Retinal pigment epithelial cell (primary cell): ENCODE measurements at regions not wholly inside any gene's neighbourhood (a gene's known extent, or its start where the extent isn't known, plus 50 kb on each side); places are given as distances from the start of the nearest gene placed in this dataset.
"Not testable (repeated sequence)": the region's sequence is repeated elsewhere in the genome, so short reads cannot be mapped to it uniquely, and the experiment has no call there.

Source experiments
- DNase-seq: peaks from one replicate; pipeline ENCODE4 v3.0.0-alpha.2; 2010; ENCODE audit warnings: low read depth
- H3K4me3 ChIP-seq: 2 replicates; pipeline ENCODE4 v1.5.1; 2011; ENCODE audit warnings: mild to moderate bottlenecking, low read length, control low read depth, moderate library complexity
- CTCF ChIP-seq: conservative IDR thresholded peaks from 2 replicates; pipeline ENCODE4 v1.5.1; 2011; ENCODE audit warnings: low read depth, low read length, control low read depth, inconsistent platforms

GRCh38 chr12:124698998-124699305 is 131.5 kb upstream of the NCOR2 start:
- DNase-seq, result no peak
- H3K4me3 ChIP-seq, result no peak overlapping the region
- no peak for TF ChIP-seq CTCF

GRCh38 chr12:124698211-124698997 is 131.0 kb upstream of the NCOR2 start:
- TF ChIP-seq CTCF, result no peak
- H3K4me3 ChIP-seq, result no peak overlapping the region
- DNase-seq, result peak; percentile 73

- H3K4me3 ChIP-seq, DNase-seq: not testable (repeated sequence)
These were observed 130.3 kb upstream of the NCOR2 start for GRCh38 chr12:124697722-124698121.

GRCh38 chr12:124696693-124697476 is 129.5 kb upstream of the NCOR2 start:
- DNase-seq, result no peak
- TF ChIP-seq CTCF, result no peak
- no peak overlapping the region for H3K4me3 ChIP-seq

- no peak overlapping the region for H3K4me3 ChIP-seq
- no peak for DNase-seq
- no peak for TF ChIP-seq CTCF
These were observed 128.4 kb upstream of the NCOR2 start for GRCh38 chr12:124695861-124696260.

- no peak for TF ChIP-seq CTCF
- no peak for DNase-seq
These were observed 127.6 kb upstream of the NCOR2 start for GRCh38 chr12:124694846-124695497.

GRCh38 chr12:124694250-124694649 is 126.8 kb upstream of the NCOR2 start:
- DNase-seq, result no peak
- TF ChIP-seq CTCF, result no peak
- no peak overlapping the region for H3K4me3 ChIP-seq

More at GRCh38 chr12:124694846-124695497, 127.6 kb upstream of the NCOR2 start:
- no peak overlapping the region for H3K4me3 ChIP-seq
